A673 (cell line): ENCODE measurements at regions not wholly inside any gene's neighbourhood (a gene's known extent, or its start where the extent isn't known, plus 50 kb on each side); places are given as distances from the start of the nearest gene placed in this dataset.

Source experiments
- CTCF ChIP-seq: fragments of 300-800, 200-600 bp; sonication (generic); conservative IDR thresholded peaks from 2 replicates; pipeline ENCODE4 v1.5.1; 2017; ENCODE audit warnings: low read depth, mild to moderate bottlenecking, antibody characterized with exemption, low read length, moderate library complexity, mixed read lengths
- EZH2 ChIP-seq: fragments of 200-600 bp; sonication (generic); IDR thresholded peaks from 2 replicates; pipeline ENCODE4 v1.6.1; 2017; ENCODE audit warnings: borderline replicate concordance, low read depth, mild to moderate bottlenecking, mixed read lengths, antibody characterized with exemption, low read length; ENCODE audit not compliant: poor library complexity, severe bottlenecking

- TF ChIP-seq CTCF (peak; percentile 54), EZH2 (no peak)
Observed at GRCh38 chr7:80047856-80048459, 86.7 kb upstream of the GNAI1 start.
